GM19438 (cell line): ENCODE measurements at regions not wholly inside any gene's neighbourhood (a gene's known extent, or its start where the extent isn't known, plus 50 kb on each side); places are given as distances from the start of the nearest gene placed in this dataset.

ENCODE experiments used
- ATAC-seq: cut with Tn5 transposase; IDR thresholded peaks from one replicate; pipeline ENCODE4 v1.9.1; 2021; ENCODE audit warnings: low read depth; ENCODE audit not compliant: unreplicated experiment

GRCh38 chrX:96611619-96612362 lies 72.9 kb upstream of the DIAPH2 start:
- no peak for ATAC-seq

GRCh38 chrX:96615448-96615847 lies 69.2 kb upstream of the DIAPH2 start:
- no peak for ATAC-seq

- no peak for ATAC-seq
Measured at GRCh38 chrX:96619588-96619987, 65.1 kb upstream of the DIAPH2 start.

- ATAC-seq = no peak
Measured at GRCh38 chrX:96621811-96622210, 62.8 kb upstream of the DIAPH2 start.
